Endothelial cell of umbilical vein (primary cell): ENCODE measurements at regions not wholly inside any gene's neighbourhood (a gene's known extent, or its start where the extent isn't known, plus 50 kb on each side); places are given as distances from the start of the nearest gene placed in this dataset.

Experiments used
- CTCF ChIP-seq, 2 donors: IDR thresholded peaks; 1 replicate in 1 of 2; 2 replicates in 1 of 2; pipeline ENCODE4 v1.5.1; 2011; ENCODE audit warnings: low read length in 2 of 2, mild to moderate bottlenecking in 2 of 2, moderate library complexity in 2 of 2, control low read depth in 1 of 2, inconsistent platforms in 1 of 2, low read depth in 1 of 2; ENCODE audit not compliant: insufficient read depth in 1 of 2; ENCODE audit errors: extremely low read depth in 1 of 2
- EZH2 ChIP-seq: IDR thresholded peaks from 2 replicates; pipeline ENCODE4 v1.6.1; 2012; ENCODE audit warnings: borderline replicate concordance, low read depth, mild to moderate bottlenecking, moderate library complexity, low read length, inconsistent platforms; ENCODE audit not compliant: severe bottlenecking
- JUN ChIP-seq: IDR thresholded peaks from 2 replicates; pipeline ENCODE4 v1.6.1; 2011; ENCODE audit warnings: borderline replicate concordance, low read depth; ENCODE audit not compliant: insufficient read length, insufficient read depth
- POLR2AphosphoS5 ChIP-seq: IDR thresholded peaks from 2 replicates; pipeline ENCODE4 v1.6.1; 2012; ENCODE audit warnings: low read depth, mild to moderate bottlenecking, control low read depth, low read length, moderate library complexity; ENCODE audit not compliant: insufficient read depth

GRCh38 chrX:121641560-121641959 is 594.1 kb downstream of the GLUD2 start:
- TF ChIP-seq CTCF (IDR thresholded peaks at IDR 0.05; ENCODE audit: extremely low read depth in 1 of 2, insufficient read depth in 1 of 2, low read depth in 1 of 2, low read length in 2 of 2) (no peak), EZH2 (no peak), POLR2AphosphoS5 (no peak), JUN (no peak)
